Choroid plexus epithelial cell (primary cell): ENCODE measurements at regions not wholly inside any gene's neighbourhood (a gene's known extent, or its start where the extent isn't known, plus 50 kb on each side); places are given as distances from the start of the nearest gene placed in this dataset.

Source experiments
- DNase-seq: peaks from one replicate; pipeline ENCODE4 v3.0.0-alpha.2; 2010; ENCODE audit warnings: low read depth
- H3K4me3 ChIP-seq: 2 replicates; pipeline ENCODE4 v1.5.1; 2011; ENCODE audit warnings: low read depth, mild to moderate bottlenecking, control low read depth, low read length, moderate library complexity
- CTCF ChIP-seq: conservative IDR thresholded peaks from 2 replicates; pipeline ENCODE4 v1.5.1; 2011; ENCODE audit warnings: low read depth, mild to moderate bottlenecking, control low read depth, inconsistent platforms, low read length, moderate library complexity

DNA sequence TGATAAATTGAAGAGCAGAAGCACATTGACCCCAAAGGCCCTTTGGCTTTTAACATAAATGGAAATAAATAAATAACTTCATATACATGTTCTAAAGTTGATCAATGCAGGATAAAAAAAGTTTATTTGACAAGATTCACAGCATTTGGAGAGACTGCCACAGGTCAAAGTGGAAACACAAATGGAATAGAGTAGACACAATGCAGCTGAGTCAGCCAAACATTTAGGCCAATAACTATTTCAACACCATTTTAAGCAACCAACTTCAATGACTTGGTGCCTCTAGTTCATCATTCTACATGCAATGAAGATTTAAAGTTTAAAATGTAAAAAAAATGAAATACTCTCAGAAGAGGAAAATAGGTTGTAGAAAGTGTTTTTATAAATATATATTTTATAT is 365.2 kb downstream of the FAT4 start:
- no peak for DNase-seq
- no peak for TF ChIP-seq CTCF
- no peak overlapping the region for H3K4me3 ChIP-seq

DNA sequence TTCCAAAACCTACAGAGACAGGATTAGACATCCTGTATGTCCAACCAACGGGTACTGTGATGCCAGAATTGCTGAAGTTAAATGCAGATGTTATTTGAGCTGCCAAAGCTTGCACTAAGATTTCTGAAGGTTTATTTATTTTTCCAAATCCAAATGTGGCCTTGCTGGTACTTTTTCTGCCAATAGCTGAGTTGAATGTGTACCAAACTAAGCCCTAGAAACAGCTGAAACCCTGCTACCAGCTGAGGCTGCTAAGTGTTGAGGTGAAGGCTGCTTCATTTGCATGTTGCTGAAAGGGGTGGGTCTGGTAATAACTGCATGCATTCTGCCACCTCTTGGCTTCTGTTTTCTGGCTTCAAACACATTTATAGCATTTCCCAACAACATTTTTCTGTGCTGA is 366.5 kb downstream of the FAT4 start:
- no peak for DNase-seq
- H3K4me3 ChIP-seq, result no peak overlapping the region
- no peak for TF ChIP-seq CTCF

GRCh38 chr4:125682730-125683129 is 368.0 kb downstream of the FAT4 start:
- DNase-seq, result no peak
- H3K4me3 ChIP-seq, result no peak overlapping the region
- no peak for TF ChIP-seq CTCF

DNA sequence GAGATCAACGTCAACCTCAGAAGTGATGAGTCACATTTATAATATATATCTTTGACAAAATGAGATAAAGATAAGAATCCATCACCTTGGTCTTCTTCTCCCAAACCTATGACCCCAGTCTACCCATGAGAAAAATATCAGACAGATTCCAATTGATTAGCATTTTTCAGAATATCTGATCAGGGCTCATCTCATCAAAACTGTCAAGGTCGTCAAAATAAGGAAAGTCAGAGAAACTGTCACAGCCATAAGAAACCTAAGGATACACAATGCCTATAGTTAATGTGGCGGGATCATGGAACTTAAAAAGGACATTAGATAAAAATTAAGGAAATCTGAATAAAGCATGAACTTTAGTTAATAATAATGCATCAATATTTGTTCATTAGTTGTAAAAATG is 374.1 kb downstream of the FAT4 start:
- H3K4me3 ChIP-seq, result no peak overlapping the region
- no peak for DNase-seq
- TF ChIP-seq CTCF, result no peak

- no peak overlapping the region for H3K4me3 ChIP-seq
- TF ChIP-seq CTCF, result no peak
- no peak for DNase-seq
Measured at GRCh38 chr4:125689805-125690204, 375.1 kb downstream of the FAT4 start.

DNA sequence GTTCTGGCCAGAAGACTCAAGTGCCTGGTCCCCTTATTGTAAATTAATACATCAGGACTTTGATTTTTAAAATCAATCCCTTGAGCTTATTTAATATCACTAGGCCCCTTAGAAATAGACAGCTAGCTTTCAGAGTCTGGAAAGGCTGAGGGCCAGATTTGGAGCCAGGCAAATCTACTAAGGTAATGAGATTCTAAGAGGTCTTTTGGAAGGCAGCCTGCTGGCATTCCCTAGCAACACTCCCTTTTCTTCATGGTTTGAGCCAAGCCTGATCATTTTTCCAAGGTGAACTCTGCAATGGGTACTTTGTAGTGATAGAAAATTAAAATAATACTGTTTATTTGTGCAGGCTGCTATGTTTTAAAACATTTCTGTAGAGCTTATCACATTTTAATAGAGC is 378.5 kb downstream of the FAT4 start:
- no peak overlapping the region for H3K4me3 ChIP-seq
- no peak for DNase-seq
- no peak for TF ChIP-seq CTCF

GRCh38 chr4:125702406-125702805 is 387.7 kb downstream of the FAT4 start:
- TF ChIP-seq CTCF, result no peak
- DNase-seq, result peak; percentile 70
- H3K4me3 ChIP-seq, result no peak overlapping the region
